Thyroid gland (tissue), 4 donors: ENCODE measurements at regions not wholly inside any gene's neighbourhood (a gene's known extent, or its start where the extent isn't known, plus 50 kb on each side); places are given as distances from the start of the nearest gene placed in this dataset.
"Not testable (repeated sequence)": the region's sequence is repeated elsewhere in the genome, so short reads cannot be mapped to it uniquely, and the experiment has no call there.

ENCODE experiments used
- DNase-seq, 2 donors: peaks; one replicate each; pipeline ENCODE4 v3.0.0-alpha.2; 2019
- H3K27ac ChIP-seq, 3 donors: fragments of 200-600 bp; sonication (generic); 1 replicate in 2 of 3; 2 replicates in 1 of 3; pipeline ENCODE4 v1.5.1; 2016 to 2019; ENCODE audit warnings: mild to moderate bottlenecking in 1 of 3, moderate library complexity in 1 of 3
- H3K27me3 ChIP-seq: fragments of 200-600 bp; sonication (generic); one replicate; pipeline ENCODE4 v1.5.1; 2019
- H3K36me3 ChIP-seq, 2 donors: fragments of 200-600 bp; sonication (generic); one replicate each; pipeline ENCODE4 v1.5.1; 2016 to 2019
- H3K4me1 ChIP-seq, 2 donors: fragments of 200-600 bp; sonication (generic); one replicate each; pipeline ENCODE4 v1.5.1; 2017 to 2019
- H3K4me3 ChIP-seq, 3 donors: fragments of 200-600 bp; sonication (generic); replicated peaks in 1 of 3; 1 replicate in 2 of 3; 2 replicates in 1 of 3; pipeline ENCODE4 v1.5.1; 2016; ENCODE audit warnings: mild to moderate bottlenecking in 1 of 3
- H3K9me3 ChIP-seq: fragments of 200-600 bp; sonication (generic); one replicate; pipeline ENCODE4 v1.5.1; 2017
- CTCF ChIP-seq, 6 experiments: fragments of 200-600 bp in 3 of 6; fragments of 450-650 bp in 3 of 6; sonication (generic) in 3 of 6; IDR thresholded peaks; one replicate each; pipeline ENCODE4 v1.5.1; 2016 to 2019; ENCODE audit warnings: antibody characterized with exemption in 6 of 6, mild to moderate bottlenecking in 2 of 6, inconsistent platforms in 1 of 6, moderate library complexity in 1 of 6
- POLR2A ChIP-seq, 2 donors: fragments of 450-650 bp; IDR thresholded peaks; one replicate each; pipeline ENCODE4 v1.6.1; 2017; ENCODE audit warnings: antibody characterized with exemption in 2 of 2, mild to moderate bottlenecking in 2 of 2, moderate library complexity in 1 of 2
- WGBS, 2 donors: methylation state at CpG; one replicate each; pipeline ENCODE4 v1.1.5; 2017; 5-methylcytosine and 5-hydroxymethylcytosine counted together
- intact Hi-C: fragments of 100-400 bp; cut with DNase I; formaldehyde crosslinking; loops from one replicate; pipeline ENCODE4 v1.15.1; 2023

- TF ChIP-seq POLR2A (IDR thresholded peaks at IDR 0.05) (no peak), CTCF (IDR thresholded peaks at IDR 0.05) (peak in 3 of 6 experiments; percentile 36 to 44 (median 38))
Observed at GRCh38 chrX:55907968-55908607, 190.5 kb downstream of the RRAGB start.

GRCh38 chrX:55908661-55909212 lies 191.2 kb downstream of the RRAGB start:
- intact Hi-C loops: no loop called here

More at GRCh38 chrX:55907968-55908607, 190.5 kb downstream of the RRAGB start:
- intact Hi-C loops: no loop called here
- peak; percentile 73 to 76 for DNase-seq
- Histone ChIP-seq H3K4me1 (no peaks in the 10 kb centered on the region), H3K27me3 (no peaks in the 10 kb centered on the region), H3K36me3 (no peaks in the 10 kb centered on the region), H3K9me3 (no peaks in the 10 kb centered on the region), H3K27ac (peak overlapping the region in 2 of 3 donors; percentile 41 to 69), H3K4me3 (peak overlapping the region; percentile 19 to 82 (median 41))
- 1 to 2% methylated on average over 17 to 19 of the region's 20 CpGs for WGBS, 2 donors

GRCh38 chrX:55919367-55920221 lies 202.0 kb downstream of the RRAGB start:
- Histone ChIP-seq H3K4me3 (no peak overlapping the region), H3K27me3 (no peaks in the 10 kb centered on the region), H3K4me1 (no peaks in the 10 kb centered on the region), H3K27ac (no peak overlapping the region), H3K36me3 (no peaks in the 10 kb centered on the region), H3K9me3 (no peaks in the 10 kb centered on the region)
- DNase-seq: no peak
- 84 to 100% methylated on average over 6 to 7 of the region's 12 CpGs for WGBS, 2 donors
- intact Hi-C loops: no loop called here
- no peak for TF ChIP-seq CTCF (IDR thresholded peaks at IDR 0.05)
- TF ChIP-seq POLR2A (IDR thresholded peaks at IDR 0.05): no peak

More at GRCh38 chrX:55908661-55909212, 191.2 kb downstream of the RRAGB start:
- Histone ChIP-seq H3K4me1 (no peaks in the 10 kb centered on the region), H3K27me3 (no peaks in the 10 kb centered on the region), H3K27ac (peak overlapping the region; percentile 41 to 69 (median 49)), H3K9me3 (no peaks in the 10 kb centered on the region), H3K4me3 (peak overlapping the region; percentile 19 to 82 (median 41)), H3K36me3 (no peaks in the 10 kb centered on the region)
- no peak for TF ChIP-seq CTCF (IDR thresholded peaks at IDR 0.05)
- no peak for TF ChIP-seq POLR2A (IDR thresholded peaks at IDR 0.05)
- DNase-seq: peak; percentile 5
- WGBS, 2 donors: 2 to 3% methylated on average over 14 to 17 of the region's 19 CpGs

- no peaks in the 10 kb centered on the region for H3K27me3 ChIP-seq
- 92 to 94% methylated on average over 6 of the region's 6 CpGs for WGBS, 2 donors
- TF ChIP-seq POLR2A (IDR thresholded peaks at IDR 0.05) (no peak), CTCF (IDR thresholded peaks at IDR 0.05) (no peak)
- no peaks in the 10 kb centered on the region for H3K9me3 ChIP-seq
- DNase-seq: no peak
- H3K4me3 ChIP-seq: no peak overlapping the region
- no peaks in the 10 kb centered on the region for H3K4me1 ChIP-seq
- H3K36me3 ChIP-seq: no peaks in the 10 kb centered on the region
- no peak overlapping the region for H3K27ac ChIP-seq
- intact Hi-C loops: no loop called here
Observed at GRCh38 chrX:55924574-55924973, 207.0 kb downstream of the RRAGB start.

GRCh38 chrX:55928529-55928928 lies 211.0 kb downstream of the RRAGB start:
- intact Hi-C loops, H3K27me3 ChIP-seq: not testable (repeated sequence)

More at GRCh38 chrX:55928529-55928928, 211.0 kb downstream of the RRAGB start:
- H3K4me1 ChIP-seq, DNase-seq, H3K27ac ChIP-seq, H3K36me3 ChIP-seq, H3K4me3 ChIP-seq, H3K9me3 ChIP-seq: not testable (repeated sequence)
